NB4 (cell line): ENCODE measurements at regions not wholly inside any gene's neighbourhood (a gene's known extent, or its start where the extent isn't known, plus 50 kb on each side); places are given as distances from the start of the nearest gene placed in this dataset.
"Not testable (repeated sequence)": the region's sequence is repeated elsewhere in the genome, so short reads cannot be mapped to it uniquely, and the experiment has no call there.

Experiments
- DNase-seq: peaks from one replicate; pipeline ENCODE4 v3.0.0; 2010; ENCODE audit warnings: low read depth
- H3K4me3 ChIP-seq: one replicate; pipeline ENCODE4 v1.5.1; 2011; ENCODE audit warnings: mild to moderate bottlenecking, low read depth, low read length, moderate library complexity
- MAX ChIP-seq: IDR thresholded peaks from 2 replicates; pipeline ENCODE4 v1.6.1; 2011; ENCODE audit warnings: low read depth, low read length
- MYC ChIP-seq: IDR thresholded peaks from 2 replicates; pipeline ENCODE4 v1.6.1; 2011; ENCODE audit warnings: low read depth, low read length
- POLR2A ChIP-seq: IDR thresholded peaks from 2 replicates; pipeline ENCODE4 v1.6.1; 2011; ENCODE audit warnings: mild to moderate bottlenecking; ENCODE audit not compliant: insufficient read length; ENCODE audit errors: extremely low read depth
- TF ChIP-seq, protein P1 (sequence below): IDR thresholded peaks from one replicate; pipeline ENCODE4 v1.5.1; 2012; ENCODE audit warnings: low read depth, low read length

- no peak for TF ChIP-seq MYC
- TF ChIP-seq, protein P1, sequence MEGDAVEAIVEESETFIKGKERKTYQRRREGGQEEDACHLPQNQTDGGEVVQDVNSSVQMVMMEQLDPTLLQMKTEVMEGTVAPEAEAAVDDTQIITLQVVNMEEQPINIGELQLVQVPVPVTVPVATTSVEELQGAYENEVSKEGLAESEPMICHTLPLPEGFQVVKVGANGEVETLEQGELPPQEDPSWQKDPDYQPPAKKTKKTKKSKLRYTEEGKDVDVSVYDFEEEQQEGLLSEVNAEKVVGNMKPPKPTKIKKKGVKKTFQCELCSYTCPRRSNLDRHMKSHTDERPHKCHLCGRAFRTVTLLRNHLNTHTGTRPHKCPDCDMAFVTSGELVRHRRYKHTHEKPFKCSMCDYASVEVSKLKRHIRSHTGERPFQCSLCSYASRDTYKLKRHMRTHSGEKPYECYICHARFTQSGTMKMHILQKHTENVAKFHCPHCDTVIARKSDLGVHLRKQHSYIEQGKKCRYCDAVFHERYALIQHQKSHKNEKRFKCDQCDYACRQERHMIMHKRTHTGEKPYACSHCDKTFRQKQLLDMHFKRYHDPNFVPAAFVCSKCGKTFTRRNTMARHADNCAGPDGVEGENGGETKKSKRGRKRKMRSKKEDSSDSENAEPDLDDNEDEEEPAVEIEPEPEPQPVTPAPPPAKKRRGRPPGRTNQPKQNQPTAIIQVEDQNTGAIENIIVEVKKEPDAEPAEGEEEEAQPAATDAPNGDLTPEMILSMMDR: no peak
- TF ChIP-seq MAX: no peak
- no peak for TF ChIP-seq POLR2A
- DNase-seq: no peak
These were observed 1030.3 kb downstream of the TDRD15 start for GRCh38 chr2:22153931-22154613.

GRCh38 chr2:22156661-22157060 is 1032.9 kb downstream of the TDRD15 start:
- DNase-seq: not testable (repeated sequence)

More at GRCh38 chr2:22153931-22154613, 1030.3 kb downstream of the TDRD15 start:
- H3K4me3 ChIP-seq: no peak overlapping the region

DNA sequence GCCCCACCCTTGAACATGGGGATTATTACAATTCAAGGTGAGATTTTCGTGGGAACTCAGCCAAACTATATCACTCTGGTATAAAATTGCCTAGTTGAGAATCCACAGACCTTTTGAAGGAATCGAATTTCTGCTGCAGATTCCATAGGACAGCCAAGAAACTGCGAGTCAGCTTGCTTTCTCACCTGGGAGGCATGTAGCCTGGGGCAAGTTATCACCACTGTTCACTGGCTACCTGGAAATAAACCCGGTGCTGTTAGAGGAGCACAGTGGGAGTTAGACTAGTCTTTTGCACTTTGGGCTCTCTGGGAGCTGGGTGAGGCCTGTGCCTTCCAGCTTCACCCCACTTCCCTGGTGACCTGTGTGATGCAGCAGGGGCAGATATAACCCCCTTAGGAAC is 1043.5 kb downstream of the TDRD15 start:
- DNase-seq: no peak
- H3K4me3 ChIP-seq: no peak overlapping the region
- TF ChIP-seq MAX (no peak), POLR2A (no peak), MYC (no peak)
- TF ChIP-seq, protein P1: no peak

More at GRCh38 chr2:22156661-22157060, 1032.9 kb downstream of the TDRD15 start:
- H3K4me3 ChIP-seq: not testable (repeated sequence)

GRCh38 chr2:22175003-22175402 is 1051.2 kb downstream of the TDRD15 start:
- no peak overlapping the region for H3K4me3 ChIP-seq
- no peak for DNase-seq
- TF ChIP-seq MAX (no peak), POLR2A (no peak), MYC (no peak)
- TF ChIP-seq, protein P1: no peak

DNA sequence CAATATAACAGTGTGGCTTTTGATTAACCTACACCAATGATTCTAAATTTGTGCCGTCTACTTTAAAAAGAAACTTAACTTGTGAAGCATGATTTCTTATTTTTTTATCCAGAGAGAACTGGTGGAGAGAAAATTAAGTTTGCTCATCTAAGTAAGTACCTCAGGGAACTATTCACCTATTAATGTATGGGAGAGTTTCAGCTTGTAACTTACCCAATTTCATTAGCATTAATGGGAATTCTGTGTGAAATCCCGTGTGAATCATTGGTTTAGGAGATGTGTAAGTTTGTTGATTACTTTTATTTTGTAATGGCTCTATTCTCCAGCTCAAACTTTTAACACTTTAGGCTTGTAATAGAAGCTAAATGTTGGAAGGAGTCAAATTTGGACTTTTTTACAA is 1061.5 kb downstream of the TDRD15 start:
- H3K4me3 ChIP-seq: no peak overlapping the region
- no peak for DNase-seq
- no peak for TF ChIP-seq MAX
- TF ChIP-seq, protein P1: no peak

DNA sequence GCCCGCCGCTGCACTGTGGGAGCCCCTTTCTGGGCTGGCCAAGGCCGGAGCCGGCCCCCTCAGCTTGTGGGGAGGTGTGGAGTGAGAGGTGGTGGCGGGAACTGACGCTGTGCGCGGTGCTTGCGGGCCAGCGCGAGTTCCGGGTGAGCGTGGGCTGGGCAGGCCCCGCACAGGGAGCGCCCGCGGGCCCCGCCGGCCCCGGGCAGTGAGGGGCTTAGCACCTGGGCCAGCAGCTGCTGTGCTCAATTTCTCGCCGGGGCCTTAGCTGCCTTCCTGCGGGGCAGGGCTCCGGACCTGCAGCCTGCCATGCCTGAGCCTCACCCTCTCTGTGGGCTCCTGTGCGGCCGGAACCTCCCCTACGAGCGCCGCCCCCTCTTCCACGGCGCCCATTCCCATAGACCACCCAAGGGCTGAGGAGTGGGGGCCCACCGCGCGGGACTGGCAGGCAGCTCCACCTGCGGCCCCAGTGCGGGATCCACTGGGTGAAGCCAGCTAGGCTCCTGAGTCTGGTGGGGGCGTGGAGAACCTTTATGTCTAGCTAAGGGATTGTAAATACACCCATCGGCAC is 1062.6 kb downstream of the TDRD15 start:
- not testable (repeated sequence) for H3K4me3 ChIP-seq, DNase-seq

DNA sequence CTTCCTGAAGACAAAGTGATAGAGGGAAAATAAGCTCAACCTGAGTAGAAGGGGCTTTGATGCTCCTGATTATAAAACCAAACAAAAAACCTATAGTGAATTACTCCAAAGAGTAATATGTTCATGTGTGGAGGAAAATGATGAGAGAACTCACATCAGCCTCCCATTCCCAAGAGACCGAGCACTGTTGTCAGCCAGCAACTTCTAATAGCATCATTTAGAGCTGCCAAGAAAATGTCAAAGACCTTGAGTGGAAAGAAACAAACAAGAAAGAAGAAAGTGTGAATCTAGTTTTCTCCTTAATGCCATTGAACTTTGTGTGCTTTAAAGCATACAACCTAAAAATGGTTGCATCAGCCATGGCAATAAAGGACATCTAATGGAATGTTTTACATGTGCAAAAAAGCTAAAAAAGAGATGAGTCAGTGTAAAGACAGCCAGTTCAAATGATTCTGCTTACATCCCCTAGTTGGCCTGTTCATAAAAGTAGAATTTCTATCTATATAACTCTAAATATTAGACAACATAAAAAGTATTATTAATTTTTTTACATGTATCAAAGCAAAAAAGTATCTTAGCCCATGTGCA is 1066.2 kb downstream of the TDRD15 start:
- no peak for DNase-seq
- H3K4me3 ChIP-seq: no peak overlapping the region
- TF ChIP-seq POLR2A: no peak
- TF ChIP-seq MYC: no peak
- TF ChIP-seq, protein P1: no peak
- no peak for TF ChIP-seq MAX
